K562 (cell line): ENCODE measurements at regions not wholly inside any gene's neighbourhood (a gene's known extent, or its start where the extent isn't known, plus 50 kb on each side); places are given as distances from the start of the nearest gene placed in this dataset.
A peak's percentile ranks its signal among the peaks of the same experiment; 100 is the strongest.

Experiments used
- ESRRB ChIP-seq: fragments of 250-450 bp; sonication (Bioruptor Pico); IDR thresholded peaks from 2 replicates; pipeline ENCODE4 v1.5.0; 2020; ENCODE audit warnings: mild to moderate bottlenecking, moderate library complexity, borderline replicate concordance
- FUS ChIP-seq: fragments of 200-400 bp; formaldehyde crosslinking; optimal IDR thresholded peaks from 2 replicates; pipeline ENCODE3; 2017; ENCODE audit warnings: low read depth, low read length
- GATAD2A ChIP-seq: fragments of 450-650 bp; IDR thresholded peaks from 2 replicates; pipeline ENCODE4 v1.6.1; 2017
- HNRNPL ChIP-seq: fragments of 200-400 bp; formaldehyde crosslinking; IDR thresholded peaks from 2 replicates; pipeline ENCODE4 v1.6.1; 2017; ENCODE audit warnings: low read depth, mild to moderate bottlenecking, low read length
- MXI1 ChIP-seq: IDR thresholded peaks from 2 replicates; pipeline ENCODE4 v1.6.1; 2011; ENCODE audit warnings: low read depth, mild to moderate bottlenecking, improper control_type of control experiment, low read length
- NR2F6 ChIP-seq: fragments of 450-650 bp; formaldehyde crosslinking; IDR thresholded peaks from 2 replicates; pipeline ENCODE4 v1.4.0; 2020; ENCODE audit warnings: mild to moderate bottlenecking
- SMAD3 ChIP-seq: fragments of 450-650 bp; formaldehyde crosslinking; conservative IDR thresholded peaks from 2 replicates; pipeline ENCODE4 v1.4.0; 2020; ENCODE audit warnings: mild to moderate bottlenecking
- TAF1 ChIP-seq: IDR thresholded peaks from 2 replicates; pipeline ENCODE4 v1.6.1; 2011; ENCODE audit warnings: mild to moderate bottlenecking, low read length, moderate library complexity; ENCODE audit not compliant: insufficient read depth, control insufficient read depth, severe bottlenecking; ENCODE audit errors: extremely low read depth
- ZNF12 ChIP-seq: sonication (generic); formaldehyde crosslinking; IDR thresholded peaks from 2 replicates; pipeline ENCODE4 v1.4.0; 2020; ENCODE audit warnings: mild to moderate bottlenecking, missing genetic modification reagents
- ZNF263 ChIP-seq: sonication (generic); formaldehyde crosslinking; IDR thresholded peaks from 2 replicates; pipeline ENCODE4 v1.8.0; 2022; ENCODE audit warnings: mild to moderate bottlenecking, missing genetic modification reagents, borderline replicate concordance
- ZNF354B ChIP-seq: fragments of 250-450 bp; sonication (Bioruptor Pico); IDR thresholded peaks from 2 replicates; pipeline ENCODE4 v1.4.0; 2020
- ZSCAN29 ChIP-seq: fragments of 450-650 bp; IDR thresholded peaks from 2 replicates; pipeline ENCODE4 v1.6.1; 2017
- TF ChIP-seq, protein P1 (sequence below), 3 experiments: fragments of 200-800 bp in 1 of 3; fragments of 250-450 bp in 1 of 3; fragments of 450-650 bp in 1 of 3; sonication (Bioruptor Pico) in 1 of 3; sonication (Bioruptor generic) in 1 of 3; formaldehyde crosslinking in 1 of 3; IDR thresholded peaks; 2 replicates each; pipeline versions ENCODE4 v1.6.1 to v1.8.0; 2016 to 2022; ENCODE audit warnings: mild to moderate bottlenecking in 2 of 3, missing genetic modification characterization in 2 of 3, missing compliant biosample characterization in 1 of 3, moderate library complexity in 1 of 3
- TF ChIP-seq, protein P2 (sequence below): fragments of 200-600 bp; sonication (generic); IDR thresholded peaks from one replicate; pipeline ENCODE4 v1.6.1; 2012; ENCODE audit warnings: mild to moderate bottlenecking, low read depth, low read length, inconsistent platforms

DNA sequence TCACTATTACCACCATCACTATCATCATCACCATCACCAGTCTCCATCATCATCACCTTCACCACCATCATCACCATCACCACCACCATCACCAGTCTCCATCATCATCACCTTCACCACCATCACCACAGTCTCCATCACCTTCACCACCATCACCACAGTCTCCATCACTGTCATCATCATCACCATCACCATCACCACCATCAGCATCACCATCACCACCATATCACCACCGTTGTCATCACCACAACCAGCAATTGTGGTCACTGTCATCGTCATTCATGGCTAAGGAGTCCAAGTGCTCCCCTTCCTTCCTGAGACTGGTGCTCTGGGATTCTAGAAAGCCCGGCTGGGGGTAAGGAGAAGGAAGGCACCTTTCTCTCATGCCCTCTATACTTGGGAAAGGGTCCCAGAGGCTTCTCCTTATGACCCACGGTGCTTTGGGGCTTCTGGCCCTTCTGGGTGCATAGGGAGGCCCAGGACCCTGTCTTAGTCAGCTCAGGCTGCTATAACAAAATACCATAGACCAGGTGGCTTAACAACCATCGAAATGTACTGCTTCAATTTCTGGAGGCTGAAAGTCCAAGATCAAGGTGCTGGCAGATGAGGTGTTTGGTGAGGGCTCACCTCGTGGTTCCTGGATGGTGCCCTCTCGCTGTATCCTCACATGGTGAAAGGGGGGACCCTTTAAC, 93.4 kb upstream of the GSE1 start (continued):
- TF ChIP-seq, protein P1, sequence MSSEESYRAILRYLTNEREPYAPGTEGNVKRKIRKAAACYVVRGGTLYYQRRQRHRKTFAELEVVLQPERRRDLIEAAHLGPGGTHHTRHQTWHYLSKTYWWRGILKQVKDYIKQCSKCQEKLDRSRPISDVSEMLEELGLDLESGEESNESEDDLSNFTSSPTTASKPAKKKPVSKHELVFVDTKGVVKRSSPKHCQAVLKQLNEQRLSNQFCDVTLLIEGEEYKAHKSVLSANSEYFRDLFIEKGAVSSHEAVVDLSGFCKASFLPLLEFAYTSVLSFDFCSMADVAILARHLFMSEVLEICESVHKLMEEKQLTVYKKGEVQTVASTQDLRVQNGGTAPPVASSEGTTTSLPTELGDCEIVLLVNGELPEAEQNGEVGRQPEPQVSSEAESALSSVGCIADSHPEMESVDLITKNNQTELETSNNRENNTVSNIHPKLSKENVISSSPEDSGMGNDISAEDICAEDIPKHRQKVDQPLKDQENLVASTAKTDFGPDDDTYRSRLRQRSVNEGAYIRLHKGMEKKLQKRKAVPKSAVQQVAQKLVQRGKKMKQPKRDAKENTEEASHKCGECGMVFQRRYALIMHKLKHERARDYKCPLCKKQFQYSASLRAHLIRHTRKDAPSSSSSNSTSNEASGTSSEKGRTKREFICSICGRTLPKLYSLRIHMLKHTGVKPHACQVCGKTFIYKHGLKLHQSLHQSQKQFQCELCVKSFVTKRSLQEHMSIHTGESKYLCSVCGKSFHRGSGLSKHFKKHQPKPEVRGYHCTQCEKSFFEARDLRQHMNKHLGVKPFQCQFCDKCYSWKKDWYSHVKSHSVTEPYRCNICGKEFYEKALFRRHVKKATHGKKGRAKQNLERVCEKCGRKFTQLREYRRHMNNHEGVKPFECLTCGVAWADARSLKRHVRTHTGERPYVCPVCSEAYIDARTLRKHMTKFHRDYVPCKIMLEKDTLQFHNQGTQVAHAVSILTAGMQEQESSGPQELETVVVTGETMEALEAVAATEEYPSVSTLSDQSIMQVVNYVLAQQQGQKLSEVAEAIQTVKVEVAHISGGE (CRISPR knock-in tag; IDR thresholded peaks at IDR 0.05), result no peak
- TF ChIP-seq ZNF263, result peak; percentile 79
- TF ChIP-seq HNRNPL, result no peak
- no peak for TF ChIP-seq ZSCAN29
- TF ChIP-seq, protein P2, sequence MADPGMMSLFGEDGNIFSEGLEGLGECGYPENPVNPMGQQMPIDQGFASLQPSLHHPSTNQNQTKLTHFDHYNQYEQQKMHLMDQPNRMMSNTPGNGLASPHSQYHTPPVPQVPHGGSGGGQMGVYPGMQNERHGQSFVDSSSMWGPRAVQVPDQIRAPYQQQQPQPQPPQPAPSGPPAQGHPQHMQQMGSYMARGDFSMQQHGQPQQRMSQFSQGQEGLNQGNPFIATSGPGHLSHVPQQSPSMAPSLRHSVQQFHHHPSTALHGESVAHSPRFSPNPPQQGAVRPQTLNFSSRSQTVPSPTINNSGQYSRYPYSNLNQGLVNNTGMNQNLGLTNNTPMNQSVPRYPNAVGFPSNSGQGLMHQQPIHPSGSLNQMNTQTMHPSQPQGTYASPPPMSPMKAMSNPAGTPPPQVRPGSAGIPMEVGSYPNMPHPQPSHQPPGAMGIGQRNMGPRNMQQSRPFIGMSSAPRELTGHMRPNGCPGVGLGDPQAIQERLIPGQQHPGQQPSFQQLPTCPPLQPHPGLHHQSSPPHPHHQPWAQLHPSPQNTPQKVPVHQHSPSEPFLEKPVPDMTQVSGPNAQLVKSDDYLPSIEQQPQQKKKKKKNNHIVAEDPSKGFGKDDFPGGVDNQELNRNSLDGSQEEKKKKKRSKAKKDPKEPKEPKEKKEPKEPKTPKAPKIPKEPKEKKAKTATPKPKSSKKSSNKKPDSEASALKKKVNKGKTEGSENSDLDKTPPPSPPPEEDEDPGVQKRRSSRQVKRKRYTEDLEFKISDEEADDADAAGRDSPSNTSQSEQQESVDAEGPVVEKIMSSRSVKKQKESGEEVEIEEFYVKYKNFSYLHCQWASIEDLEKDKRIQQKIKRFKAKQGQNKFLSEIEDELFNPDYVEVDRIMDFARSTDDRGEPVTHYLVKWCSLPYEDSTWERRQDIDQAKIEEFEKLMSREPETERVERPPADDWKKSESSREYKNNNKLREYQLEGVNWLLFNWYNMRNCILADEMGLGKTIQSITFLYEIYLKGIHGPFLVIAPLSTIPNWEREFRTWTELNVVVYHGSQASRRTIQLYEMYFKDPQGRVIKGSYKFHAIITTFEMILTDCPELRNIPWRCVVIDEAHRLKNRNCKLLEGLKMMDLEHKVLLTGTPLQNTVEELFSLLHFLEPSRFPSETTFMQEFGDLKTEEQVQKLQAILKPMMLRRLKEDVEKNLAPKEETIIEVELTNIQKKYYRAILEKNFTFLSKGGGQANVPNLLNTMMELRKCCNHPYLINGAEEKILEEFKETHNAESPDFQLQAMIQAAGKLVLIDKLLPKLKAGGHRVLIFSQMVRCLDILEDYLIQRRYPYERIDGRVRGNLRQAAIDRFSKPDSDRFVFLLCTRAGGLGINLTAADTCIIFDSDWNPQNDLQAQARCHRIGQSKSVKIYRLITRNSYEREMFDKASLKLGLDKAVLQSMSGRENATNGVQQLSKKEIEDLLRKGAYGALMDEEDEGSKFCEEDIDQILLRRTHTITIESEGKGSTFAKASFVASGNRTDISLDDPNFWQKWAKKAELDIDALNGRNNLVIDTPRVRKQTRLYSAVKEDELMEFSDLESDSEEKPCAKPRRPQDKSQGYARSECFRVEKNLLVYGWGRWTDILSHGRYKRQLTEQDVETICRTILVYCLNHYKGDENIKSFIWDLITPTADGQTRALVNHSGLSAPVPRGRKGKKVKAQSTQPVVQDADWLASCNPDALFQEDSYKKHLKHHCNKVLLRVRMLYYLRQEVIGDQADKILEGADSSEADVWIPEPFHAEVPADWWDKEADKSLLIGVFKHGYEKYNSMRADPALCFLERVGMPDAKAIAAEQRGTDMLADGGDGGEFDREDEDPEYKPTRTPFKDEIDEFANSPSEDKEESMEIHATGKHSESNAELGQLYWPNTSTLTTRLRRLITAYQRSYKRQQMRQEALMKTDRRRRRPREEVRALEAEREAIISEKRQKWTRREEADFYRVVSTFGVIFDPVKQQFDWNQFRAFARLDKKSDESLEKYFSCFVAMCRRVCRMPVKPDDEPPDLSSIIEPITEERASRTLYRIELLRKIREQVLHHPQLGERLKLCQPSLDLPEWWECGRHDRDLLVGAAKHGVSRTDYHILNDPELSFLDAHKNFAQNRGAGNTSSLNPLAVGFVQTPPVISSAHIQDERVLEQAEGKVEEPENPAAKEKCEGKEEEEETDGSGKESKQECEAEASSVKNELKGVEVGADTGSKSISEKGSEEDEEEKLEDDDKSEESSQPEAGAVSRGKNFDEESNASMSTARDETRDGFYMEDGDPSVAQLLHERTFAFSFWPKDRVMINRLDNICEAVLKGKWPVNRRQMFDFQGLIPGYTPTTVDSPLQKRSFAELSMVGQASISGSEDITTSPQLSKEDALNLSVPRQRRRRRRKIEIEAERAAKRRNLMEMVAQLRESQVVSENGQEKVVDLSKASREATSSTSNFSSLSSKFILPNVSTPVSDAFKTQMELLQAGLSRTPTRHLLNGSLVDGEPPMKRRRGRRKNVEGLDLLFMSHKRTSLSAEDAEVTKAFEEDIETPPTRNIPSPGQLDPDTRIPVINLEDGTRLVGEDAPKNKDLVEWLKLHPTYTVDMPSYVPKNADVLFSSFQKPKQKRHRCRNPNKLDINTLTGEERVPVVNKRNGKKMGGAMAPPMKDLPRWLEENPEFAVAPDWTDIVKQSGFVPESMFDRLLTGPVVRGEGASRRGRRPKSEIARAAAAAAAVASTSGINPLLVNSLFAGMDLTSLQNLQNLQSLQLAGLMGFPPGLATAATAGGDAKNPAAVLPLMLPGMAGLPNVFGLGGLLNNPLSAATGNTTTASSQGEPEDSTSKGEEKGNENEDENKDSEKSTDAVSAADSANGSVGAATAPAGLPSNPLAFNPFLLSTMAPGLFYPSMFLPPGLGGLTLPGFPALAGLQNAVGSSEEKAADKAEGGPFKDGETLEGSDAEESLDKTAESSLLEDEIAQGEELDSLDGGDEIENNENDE, result no peak
- no peak for TF ChIP-seq GATAD2A
- TF ChIP-seq TAF1, result no peak
- no peak for TF ChIP-seq MXI1
- peak; percentile 69; the same call in 1 of the 2 replicates for TF ChIP-seq ZNF12 (CRISPR knock-in tag)
- TF ChIP-seq FUS, result no peak
- no peak for TF ChIP-seq SMAD3
- no peak for TF ChIP-seq ZNF354B (CRISPR knock-in tag)
- TF ChIP-seq ESRRB (CRISPR knock-in tag), result no peak
- no peak for TF ChIP-seq NR2F6 (CRISPR knock-in tag)
